H1 (cell line): ENCODE measurements at regions not wholly inside any gene's neighbourhood (a gene's known extent, or its start where the extent isn't known, plus 50 kb on each side); places are given as distances from the start of the nearest gene placed in this dataset.

Source experiments
- BCL11A ChIP-seq, 2 experiments: IDR thresholded peaks; one replicate each; pipeline ENCODE4 v1.6.1; 2011; ENCODE audit warnings: low read depth in 2 of 2, low read length in 2 of 2, mild to moderate bottlenecking in 2 of 2
- CEBPB ChIP-seq: IDR thresholded peaks from 2 replicates; pipeline ENCODE4 v1.6.1; 2012; ENCODE audit warnings: low read depth, low read length
- EP300 ChIP-seq, 2 experiments: IDR thresholded peaks; 1 replicate in 1 of 2; 2 replicates in 1 of 2; pipeline ENCODE4 v1.6.1; 2011 to 2012; ENCODE audit warnings: low read depth in 2 of 2, low read length in 2 of 2, mild to moderate bottlenecking in 2 of 2, borderline replicate concordance in 1 of 2, inconsistent platforms in 1 of 2, moderate library complexity in 1 of 2
- EZH2 ChIP-seq: fragments of 200-600 bp; sonication (generic); IDR thresholded peaks from 2 replicates; pipeline ENCODE4 v1.7.1; 2012; ENCODE audit warnings: low read depth, mild to moderate bottlenecking, moderate library complexity, low read length, inconsistent platforms; ENCODE audit not compliant: severe bottlenecking
- GABPA ChIP-seq: IDR thresholded peaks from 2 replicates; pipeline ENCODE4 v1.6.1; 2011; ENCODE audit warnings: mild to moderate bottlenecking, low read length, moderate library complexity, borderline replicate concordance; ENCODE audit not compliant: insufficient read depth
- KDM1A ChIP-seq: fragments of 200-600, 300-600 bp; sonication (generic); IDR thresholded peaks from 2 replicates; pipeline ENCODE4 v1.7.1; 2016; ENCODE audit warnings: mild to moderate bottlenecking, low read length, borderline replicate concordance
- MAX ChIP-seq: IDR thresholded peaks from 2 replicates; pipeline ENCODE4 v1.6.1; 2012; ENCODE audit warnings: inconsistent platforms
- POLR2AphosphoS5 ChIP-seq: IDR thresholded peaks from 2 replicates; pipeline ENCODE4 v1.6.1; 2011; ENCODE audit warnings: low read depth, low read length
- SIX5 ChIP-seq: IDR thresholded peaks from 2 replicates; pipeline ENCODE4 v1.6.1; 2011; ENCODE audit warnings: mild to moderate bottlenecking, low read depth, low read length
- YY1 ChIP-seq: IDR thresholded peaks from 2 replicates; pipeline ENCODE4 v1.6.1; 2011; ENCODE audit warnings: low read depth, mild to moderate bottlenecking, low read length
- TF ChIP-seq, protein P1 (sequence below), 3 experiments: IDR thresholded peaks; 1 replicate in 2 of 3; 2 replicates in 1 of 3; pipeline versions ENCODE4 v1.5.1 to v1.6.1; 2011; ENCODE audit warnings: low read length in 3 of 3, mild to moderate bottlenecking in 3 of 3, inconsistent platforms in 2 of 3, low read depth in 1 of 3, moderate library complexity in 1 of 3; ENCODE audit not compliant: insufficient read depth in 1 of 3; ENCODE audit errors: control extremely low read depth in 1 of 3

DNA sequence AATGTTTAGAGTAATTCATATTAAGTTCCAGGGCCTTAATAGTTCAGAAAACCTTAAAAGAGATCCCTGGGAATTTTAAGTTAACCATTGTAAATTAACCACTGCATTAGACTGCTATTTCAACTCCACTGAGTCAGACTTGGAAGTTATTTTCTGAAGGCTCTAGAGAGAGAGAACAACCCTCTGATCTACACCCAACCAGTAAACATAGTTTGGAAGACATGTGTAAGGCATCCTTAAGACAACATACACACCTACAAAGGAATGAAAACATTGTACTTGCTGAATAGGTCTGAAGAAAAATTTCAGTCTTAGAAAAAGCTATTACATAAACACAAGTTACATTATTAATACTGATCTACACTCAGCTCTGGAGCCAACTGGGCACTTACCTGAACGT is 158.2 kb upstream of the FST start:
- TF ChIP-seq YY1, result no peak
- no peak for TF ChIP-seq BCL11A (IDR thresholded peaks at IDR 0.05; ENCODE audit: low read depth in 2 of 2, low read length in 2 of 2)
- TF ChIP-seq, protein P1, sequence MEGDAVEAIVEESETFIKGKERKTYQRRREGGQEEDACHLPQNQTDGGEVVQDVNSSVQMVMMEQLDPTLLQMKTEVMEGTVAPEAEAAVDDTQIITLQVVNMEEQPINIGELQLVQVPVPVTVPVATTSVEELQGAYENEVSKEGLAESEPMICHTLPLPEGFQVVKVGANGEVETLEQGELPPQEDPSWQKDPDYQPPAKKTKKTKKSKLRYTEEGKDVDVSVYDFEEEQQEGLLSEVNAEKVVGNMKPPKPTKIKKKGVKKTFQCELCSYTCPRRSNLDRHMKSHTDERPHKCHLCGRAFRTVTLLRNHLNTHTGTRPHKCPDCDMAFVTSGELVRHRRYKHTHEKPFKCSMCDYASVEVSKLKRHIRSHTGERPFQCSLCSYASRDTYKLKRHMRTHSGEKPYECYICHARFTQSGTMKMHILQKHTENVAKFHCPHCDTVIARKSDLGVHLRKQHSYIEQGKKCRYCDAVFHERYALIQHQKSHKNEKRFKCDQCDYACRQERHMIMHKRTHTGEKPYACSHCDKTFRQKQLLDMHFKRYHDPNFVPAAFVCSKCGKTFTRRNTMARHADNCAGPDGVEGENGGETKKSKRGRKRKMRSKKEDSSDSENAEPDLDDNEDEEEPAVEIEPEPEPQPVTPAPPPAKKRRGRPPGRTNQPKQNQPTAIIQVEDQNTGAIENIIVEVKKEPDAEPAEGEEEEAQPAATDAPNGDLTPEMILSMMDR (IDR thresholded peaks at IDR 0.05; ENCODE audit: control extremely low read depth in 1 of 3, insufficient read depth in 1 of 3, low read depth in 1 of 3, low read length in 3 of 3), result no peak
- TF ChIP-seq POLR2AphosphoS5, result no peak
- no peak for TF ChIP-seq EP300 (IDR thresholded peaks at IDR 0.05; ENCODE audit: borderline replicate concordance in 1 of 2, low read depth in 2 of 2, low read length in 2 of 2)
- no peak for TF ChIP-seq SIX5
- TF ChIP-seq GABPA, result no peak
- no peak for TF ChIP-seq CEBPB
- no peak for TF ChIP-seq KDM1A
- TF ChIP-seq EZH2, result no peak
- no peak for TF ChIP-seq MAX
